GM12878 (cell line): ENCODE measurements at regions not wholly inside any gene's neighbourhood (a gene's known extent, or its start where the extent isn't known, plus 50 kb on each side); places are given as distances from the start of the nearest gene placed in this dataset.
"Not testable (repeated sequence)": the region's sequence is repeated elsewhere in the genome, so short reads cannot be mapped to it uniquely, and the experiment has no call there.

Experiments
- ATAC-seq: fragments of 200-7000 bp; cut with Tn5 transposase; 3 replicates; pipeline ENCODE4 v1.9.1; 2020; ENCODE audit warnings: mild to moderate bottlenecking, moderate library complexity
- BruUV-seq: library from RNA; stranded (reverse); fragments of 400-500 nt; replicated peaks from 2 replicates; lab custom pipeline; 2021; lab: Mats Ljungman, UMichigan
- CTCF ChIA-PET: fragments of 300-600 bp; sonication (Branson Sonifier 250); formaldehyde crosslinking; extraction: SDS; loops from one replicate; lab custom pipeline; 2021; ENCODE audit warnings: inconsistent platforms; lab: Yijun Ruan, JAX
- POLR2A ChIA-PET: fragments of 350-600 bp; formaldehyde crosslinking; extraction: SDS; loops from one replicate; lab custom pipeline; 2021; ENCODE audit warnings: inconsistent platforms; lab: Charles Lee
- RAD21 ChIA-PET: fragments of 300-600 bp; sonication (Branson Sonifier 250); formaldehyde crosslinking; loops from one replicate; lab custom pipeline; 2023; ENCODE audit warnings: antibody characterized with exemption; ENCODE audit not compliant: unreplicated experiment; lab: Charles Lee
- SMC1A ChIA-PET: fragments of 300-600 bp; sonication (Branson Sonifier 250); formaldehyde crosslinking; loops from one replicate; lab custom pipeline; 2023; ENCODE audit not compliant: unreplicated experiment, uncharacterized antibody; lab: Charles Lee
- DNase-seq: peaks from one replicate; pipeline ENCODE4 v3.0.0-alpha.2; 2011; ENCODE audit warnings: low read depth, low spot score
- FAIRE-seq: peaks from 3 replicates; lab custom pipeline; 2011; peaks lifted over from hg19 to GRCh38; lab: Jason Lieb, UNC
- H2AFZ ChIP-seq: 2 replicates; pipeline ENCODE4 v1.6.0; 2011; ENCODE audit warnings: low read depth, low read length, control low read depth; ENCODE audit not compliant: control insufficient read depth
- H3K27ac ChIP-seq: 2 replicates; pipeline ENCODE4 v1.5.1; 2011; ENCODE audit warnings: control low read depth; ENCODE audit not compliant: control insufficient read depth, insufficient read depth
- H3K27me3 ChIP-seq, 2 experiments: replicated peaks in 1 of 2; 2 replicates each; pipeline versions ENCODE4 v1.6.0 to v1.6.1; 2011; ENCODE audit warnings: low read length in 1 of 2; ENCODE audit not compliant: control insufficient read depth in 2 of 2, insufficient read depth in 2 of 2
- H3K36me3 ChIP-seq, 2 experiments: 2 replicates each; pipeline ENCODE4 v1.5.1; 2011; ENCODE audit warnings: low read length in 1 of 2; ENCODE audit not compliant: control insufficient read depth in 2 of 2, insufficient read depth in 2 of 2
- H3K4me1 ChIP-seq: 2 replicates; pipeline ENCODE4 v1.6.1; 2011; ENCODE audit warnings: mild to moderate bottlenecking, low read length, moderate library complexity, mixed read lengths; ENCODE audit not compliant: control insufficient read depth, insufficient read depth
- H3K4me2 ChIP-seq: 2 replicates; pipeline ENCODE4 v1.6.0; 2011; ENCODE audit warnings: control low read depth; ENCODE audit not compliant: control insufficient read depth, insufficient read depth
- H3K4me3 ChIP-seq: fragments of 200-600 bp; sonication (generic); 2 replicates; pipeline ENCODE4 v1.5.1; 2016
- H3K79me2 ChIP-seq: 2 replicates; pipeline ENCODE4 v1.6.0; 2011; ENCODE audit warnings: low read length; ENCODE audit not compliant: control insufficient read depth, insufficient read depth
- H3K9ac ChIP-seq: 2 replicates; pipeline ENCODE4 v1.8.0; 2011; ENCODE audit warnings: low read length, control low read depth, mixed read lengths; ENCODE audit not compliant: control insufficient read depth, insufficient read depth
- H3K9me3 ChIP-seq: replicated peaks from 3 replicates; pipeline ENCODE4 v1.5.1; 2011; ENCODE audit warnings: mild to moderate bottlenecking, low read length; ENCODE audit not compliant: control insufficient read depth, insufficient read depth
- H4K20me1 ChIP-seq: 2 replicates; pipeline ENCODE4 v1.6.0; 2011; ENCODE audit not compliant: control insufficient read depth, insufficient read depth
- CUX1 ChIP-seq: IDR thresholded peaks from 2 replicates; pipeline ENCODE4 v1.6.1; 2012; ENCODE audit warnings: improper control_type of control experiment, low read depth, low read length; ENCODE audit not compliant: insufficient replicate concordance
- E2F4 ChIP-seq: IDR thresholded peaks from 2 replicates; pipeline ENCODE4 v1.6.1; 2012; ENCODE audit warnings: low read depth, low read length, improper control_type of control experiment
- WGBS: methylation state at CpG from one replicate; pipeline ENCODE4 v1.1.6; 2016; ENCODE audit warnings: low lambda C conversion rate; ENCODE audit not compliant: insufficient replicate concordance, insufficient coverage; ENCODE audit errors: missing lambda C conversion rate; 5-methylcytosine and 5-hydroxymethylcytosine counted together
- in situ Hi-C: fragments of 300-500 bp; cut with MboI; formaldehyde crosslinking; loops from 9 replicates; pipeline ENCODE4 v1.14.3; 2018; ENCODE audit warnings: mixed read lengths
- intact Hi-C: fragments of 100-400 bp; cut with micrococcal nuclease; formaldehyde crosslinking; loops from one replicate; pipeline ENCODE4 v1.14.2; 2022; ENCODE audit not compliant: unreplicated experiment

GRCh38 chr4:128440923-128441322, 153.3 kb upstream of the PGRMC2 start (continued):
- no peak for TF ChIP-seq CUX1
- no peak for TF ChIP-seq E2F4

GRCh38 chr4:128437023-128437422, 149.4 kb upstream of the PGRMC2 start:
- DNase-seq, RAD21 ChIA-PET, H3K9me3 ChIP-seq, H4K20me1 ChIP-seq, BruUV-seq, FAIRE-seq, H3K27me3 ChIP-seq, H2AFZ ChIP-seq, H3K9ac ChIP-seq, ATAC-seq, H3K27ac ChIP-seq, intact Hi-C loops, H3K4me3 ChIP-seq, H3K4me2 ChIP-seq, H3K36me3 ChIP-seq, POLR2A ChIA-PET, H3K4me1 ChIP-seq, SMC1A ChIA-PET, CTCF ChIA-PET, in situ Hi-C loops, H3K79me2 ChIP-seq: not testable (repeated sequence)
- WGBS: 27% methylated on average over 8 of the region's 8 CpGs

- WGBS: 41% methylated on average over 2 of the region's 2 CpGs
- ATAC-seq, FAIRE-seq, H3K4me3 ChIP-seq, H3K4me1 ChIP-seq, RAD21 ChIA-PET, DNase-seq, H3K27me3 ChIP-seq, intact Hi-C loops, H4K20me1 ChIP-seq, H2AFZ ChIP-seq, POLR2A ChIA-PET, in situ Hi-C loops, H3K36me3 ChIP-seq, H3K27ac ChIP-seq, SMC1A ChIA-PET, H3K4me2 ChIP-seq, BruUV-seq, H3K9me3 ChIP-seq, H3K79me2 ChIP-seq, H3K9ac ChIP-seq: not testable (repeated sequence)
- CTCF ChIA-PET: interaction anchor here (1.2 to 1.7 kb wide), 4 partner anchors 26 to 433 kb away, joined by 3 to 5 read pairs (median 4); no protein-coding TSS in a partner anchor
Measured at GRCh38 chr4:128429023-128429613, 141.5 kb upstream of the PGRMC2 start.
